A549 (cell line): ENCODE measurements at regions not wholly inside any gene's neighbourhood (a gene's known extent, or its start where the extent isn't known, plus 50 kb on each side); places are given as distances from the start of the nearest gene placed in this dataset.

ENCODE experiments used
- CBX2 ChIP-seq: fragments of 200-600 bp; sonication (generic); IDR thresholded peaks from 2 replicates; pipeline ENCODE4 v1.6.1; 2016; ENCODE audit warnings: low read depth, mild to moderate bottlenecking, borderline replicate concordance
- CEBPB ChIP-seq, 2 experiments: fragments of >200 bp in 1 of 2; sonication (Bioruptor Twin) in 1 of 2; formaldehyde crosslinking in 1 of 2; IDR thresholded peaks; 2 replicates each; pipeline ENCODE4 v1.6.1; 2012 to 2016
- CHD2 ChIP-seq: fragments of 150-350 bp; IDR thresholded peaks from 2 replicates; pipeline ENCODE4 v1.6.1; 2014; ENCODE audit warnings: low read length; ENCODE audit not compliant: partially characterized antibody
- EP300 ChIP-seq, 2 experiments: fragments of >200 bp; sonication (Bioruptor Twin); formaldehyde crosslinking; IDR thresholded peaks; 2 replicates in 1 of 2; 3 replicates in 1 of 2; pipeline ENCODE4 v1.6.1; 2016 to 2017
- FOSL2 ChIP-seq, 2 experiments: fragments of 450-650 bp in 1 of 2; fragments of >200 bp in 1 of 2; sonication (Bioruptor Twin) in 1 of 2; formaldehyde crosslinking; IDR thresholded peaks; 2 replicates each; pipeline versions ENCODE4 v1.5.0 to v1.6.1; 2016 to 2020; ENCODE audit warnings: mild to moderate bottlenecking in 1 of 2, moderate library complexity in 1 of 2
- MYC ChIP-seq: IDR thresholded peaks from 2 replicates; pipeline ENCODE4 v1.6.1; 2012; ENCODE audit warnings: mild to moderate bottlenecking, inconsistent platforms, low read length, improper control_type of control experiment, borderline replicate concordance
- RNF2 ChIP-seq: fragments of 200-600 bp; sonication (generic); IDR thresholded peaks from 2 replicates; pipeline ENCODE4 v1.6.1; 2016; ENCODE audit warnings: low read depth, mild to moderate bottlenecking, antibody characterized with exemption, moderate library complexity, borderline replicate concordance
- TF ChIP-seq, protein P1 (sequence below): fragments of >200 bp; sonication (Bioruptor Twin); formaldehyde crosslinking; IDR thresholded peaks from 3 replicates; pipeline ENCODE4 v1.5.1; 2016
- TF ChIP-seq, protein P2 (sequence below): fragments of 150-350 bp; IDR thresholded peaks from 2 replicates; pipeline ENCODE4 v1.6.1; 2014; ENCODE audit warnings: low read depth, mild to moderate bottlenecking, low read length

DNA sequence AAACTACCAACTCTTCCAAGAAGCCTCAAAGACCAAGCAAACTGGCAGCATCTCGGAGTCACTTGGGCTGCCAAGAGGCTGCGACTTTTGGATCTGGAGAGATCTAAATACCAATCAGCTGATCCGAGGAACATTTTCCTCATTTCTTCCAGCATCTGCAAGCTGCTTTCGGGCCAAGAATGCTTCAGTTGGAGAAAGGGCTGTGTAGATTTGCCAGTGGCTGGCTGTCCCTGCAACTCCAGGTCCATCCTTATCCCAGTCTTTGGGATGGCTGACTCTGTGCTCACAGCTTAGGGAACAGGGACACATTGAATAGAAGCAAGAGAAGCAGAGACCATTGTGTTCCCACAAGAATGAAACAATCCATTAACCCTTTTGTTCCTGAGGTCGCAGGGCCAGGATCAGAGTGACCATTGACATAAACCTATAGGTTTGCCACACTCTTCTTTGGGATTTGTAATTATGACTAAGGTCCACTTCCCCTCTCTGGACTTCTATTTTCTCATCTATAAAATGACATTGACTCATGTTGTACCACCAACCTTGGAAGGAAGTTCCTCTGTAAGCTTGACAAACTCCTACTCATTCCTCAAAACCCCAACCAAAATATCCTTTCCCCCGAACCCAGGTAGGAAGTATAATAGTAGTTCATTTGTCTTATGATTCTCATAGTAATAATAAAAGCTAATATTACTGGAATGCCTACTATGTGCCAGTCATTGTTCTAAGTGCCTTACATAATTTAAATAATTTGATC lies 340.8 kb downstream of the MN1 start:
- TF ChIP-seq, protein P1, sequence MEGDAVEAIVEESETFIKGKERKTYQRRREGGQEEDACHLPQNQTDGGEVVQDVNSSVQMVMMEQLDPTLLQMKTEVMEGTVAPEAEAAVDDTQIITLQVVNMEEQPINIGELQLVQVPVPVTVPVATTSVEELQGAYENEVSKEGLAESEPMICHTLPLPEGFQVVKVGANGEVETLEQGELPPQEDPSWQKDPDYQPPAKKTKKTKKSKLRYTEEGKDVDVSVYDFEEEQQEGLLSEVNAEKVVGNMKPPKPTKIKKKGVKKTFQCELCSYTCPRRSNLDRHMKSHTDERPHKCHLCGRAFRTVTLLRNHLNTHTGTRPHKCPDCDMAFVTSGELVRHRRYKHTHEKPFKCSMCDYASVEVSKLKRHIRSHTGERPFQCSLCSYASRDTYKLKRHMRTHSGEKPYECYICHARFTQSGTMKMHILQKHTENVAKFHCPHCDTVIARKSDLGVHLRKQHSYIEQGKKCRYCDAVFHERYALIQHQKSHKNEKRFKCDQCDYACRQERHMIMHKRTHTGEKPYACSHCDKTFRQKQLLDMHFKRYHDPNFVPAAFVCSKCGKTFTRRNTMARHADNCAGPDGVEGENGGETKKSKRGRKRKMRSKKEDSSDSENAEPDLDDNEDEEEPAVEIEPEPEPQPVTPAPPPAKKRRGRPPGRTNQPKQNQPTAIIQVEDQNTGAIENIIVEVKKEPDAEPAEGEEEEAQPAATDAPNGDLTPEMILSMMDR, result no peak
- TF ChIP-seq CEBPB (IDR thresholded peaks at IDR 0.05), result no peak
- TF ChIP-seq EP300 (IDR thresholded peaks at IDR 0.05), result no peak
- TF ChIP-seq, protein P2, sequence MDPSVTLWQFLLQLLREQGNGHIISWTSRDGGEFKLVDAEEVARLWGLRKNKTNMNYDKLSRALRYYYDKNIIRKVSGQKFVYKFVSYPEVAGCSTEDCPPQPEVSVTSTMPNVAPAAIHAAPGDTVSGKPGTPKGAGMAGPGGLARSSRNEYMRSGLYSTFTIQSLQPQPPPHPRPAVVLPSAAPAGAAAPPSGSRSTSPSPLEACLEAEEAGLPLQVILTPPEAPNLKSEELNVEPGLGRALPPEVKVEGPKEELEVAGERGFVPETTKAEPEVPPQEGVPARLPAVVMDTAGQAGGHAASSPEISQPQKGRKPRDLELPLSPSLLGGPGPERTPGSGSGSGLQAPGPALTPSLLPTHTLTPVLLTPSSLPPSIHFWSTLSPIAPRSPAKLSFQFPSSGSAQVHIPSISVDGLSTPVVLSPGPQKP, result no peak
- no peak for TF ChIP-seq FOSL2 (IDR thresholded peaks at IDR 0.05)
- no peak for TF ChIP-seq FOSL2 (CRISPR knock-in tag; IDR thresholded peaks at IDR 0.05)
- TF ChIP-seq RNF2, result no peak
- no peak for TF ChIP-seq CBX2
- no peak for TF ChIP-seq CHD2
- TF ChIP-seq MYC, result no peak
